ENCODE measurements at regions not wholly inside any gene's neighbourhood (a gene's known extent, or its start where the extent isn't known, plus 50 kb on each side); places are given as distances from the start of the nearest gene placed in this dataset.
"Not testable (repeated sequence)": the region's sequence is repeated elsewhere in the genome, so short reads cannot be mapped to it uniquely, and the experiment has no call there.

- H3K4me3 Mint-ChIP-seq (ENCODE audit: unreplicated experiment) = no peak overlapping the region
- no peak for DNase-seq (ENCODE audit: extremely low spot score, unreplicated experiment)
- no peak for TF ChIP-seq CTCF (IDR thresholded peaks at IDR 0.05)
These were observed 50.4 kb downstream of the SHOC1 start for GRCh38 chr9:111744363-111744762.

GRCh38 chr9:111743275-111743674 lies 51.5 kb downstream of the SHOC1 start:
- Mint-ChIP-seq H3K9me3 (ENCODE audit: unreplicated experiment) (no peaks in the 10 kb centered on the region), H3K4me3 (ENCODE audit: unreplicated experiment) (no peak overlapping the region), H3K27ac (ENCODE audit: unreplicated experiment) (peak overlapping the region; percentile 82), H3K27me3 (ENCODE audit: unreplicated experiment) (no peaks in the 10 kb centered on the region), H3K4me1 (ENCODE audit: unreplicated experiment) (peaks cover 20% of the 10 kb centered on the region), H3K36me3 (ENCODE audit: unreplicated experiment) (no peaks in the 10 kb centered on the region)
- no peak for TF ChIP-seq CTCF (IDR thresholded peaks at IDR 0.05)
- DNase-seq (ENCODE audit: extremely low spot score, unreplicated experiment) = no peak

More at GRCh38 chr9:111744363-111744762, 50.4 kb downstream of the SHOC1 start:
- Mint-ChIP-seq H3K27me3 (ENCODE audit: unreplicated experiment) (no peaks in the 10 kb centered on the region), H3K4me1 (ENCODE audit: unreplicated experiment) (peaks cover 20% of the 10 kb centered on the region), H3K27ac (ENCODE audit: unreplicated experiment) (peak overlapping the region; percentile 57), H3K9me3 (ENCODE audit: unreplicated experiment) (no peaks in the 10 kb centered on the region), H3K36me3 (ENCODE audit: unreplicated experiment) (peaks cover 2% of the 10 kb centered on the region)

- Mint-ChIP-seq H3K27me3 (ENCODE audit: unreplicated experiment) (no peaks in the 10 kb centered on the region), H3K4me1 (ENCODE audit: unreplicated experiment) (peaks cover 20% of the 10 kb centered on the region), H3K9me3 (ENCODE audit: unreplicated experiment) (peaks cover 11% of the 10 kb centered on the region), H3K36me3 (ENCODE audit: unreplicated experiment) (peaks cover 3% of the 10 kb centered on the region), H3K27ac (ENCODE audit: unreplicated experiment) (no peak overlapping the region), H3K4me3 (ENCODE audit: unreplicated experiment) (no peak overlapping the region)
- no peak for DNase-seq (ENCODE audit: extremely low spot score, unreplicated experiment)
- no peak for TF ChIP-seq CTCF (IDR thresholded peaks at IDR 0.05)
These were observed 54.0 kb downstream of the SHOC1 start for GRCh38 chr9:111740739-111741138.

- no peak overlapping the region for H3K27ac Mint-ChIP-seq (ENCODE audit: unreplicated experiment)
- no peak for DNase-seq (ENCODE audit: extremely low spot score, unreplicated experiment)
- H3K36me3 Mint-ChIP-seq (ENCODE audit: unreplicated experiment) = peaks cover 3% of the 10 kb centered on the region
- no peaks in the 10 kb centered on the region for H3K27me3 Mint-ChIP-seq (ENCODE audit: unreplicated experiment)
- H3K4me3 Mint-ChIP-seq (ENCODE audit: unreplicated experiment) = no peak overlapping the region
- H3K9me3 Mint-ChIP-seq (ENCODE audit: unreplicated experiment) = peaks cover 17% of the 10 kb centered on the region
- H3K4me1 Mint-ChIP-seq (ENCODE audit: unreplicated experiment) = no peaks in the 10 kb centered on the region
- no peak for TF ChIP-seq CTCF (IDR thresholded peaks at IDR 0.05)
These were observed 58.0 kb downstream of the SHOC1 start for GRCh38 chr9:111736714-111737113.

GRCh38 chr9:111735344-111735743 lies 59.4 kb downstream of the SHOC1 start:
- not testable (repeated sequence) for H3K27me3 Mint-ChIP-seq (ENCODE audit: unreplicated experiment); H3K27ac Mint-ChIP-seq (ENCODE audit: unreplicated experiment); H3K36me3 Mint-ChIP-seq (ENCODE audit: unreplicated experiment); H3K4me3 Mint-ChIP-seq (ENCODE audit: unreplicated experiment); DNase-seq (ENCODE audit: extremely low spot score, unreplicated experiment); H3K4me1 Mint-ChIP-seq (ENCODE audit: unreplicated experiment)
- peaks cover 25% of the 10 kb centered on the region for H3K9me3 Mint-ChIP-seq (ENCODE audit: unreplicated experiment)

GRCh38 chr9:111731928-111732327 lies 62.8 kb downstream of the SHOC1 start:
- Mint-ChIP-seq H3K27ac (ENCODE audit: unreplicated experiment) (no peak overlapping the region), H3K36me3 (ENCODE audit: unreplicated experiment) (peaks cover 14% of the 10 kb centered on the region), H3K4me3 (ENCODE audit: unreplicated experiment) (no peak overlapping the region), H3K27me3 (ENCODE audit: unreplicated experiment) (no peaks in the 10 kb centered on the region), H3K4me1 (ENCODE audit: unreplicated experiment) (peaks cover 12% of the 10 kb centered on the region), H3K9me3 (ENCODE audit: unreplicated experiment) (peaks cover 31% of the 10 kb centered on the region)
- DNase-seq (ENCODE audit: extremely low spot score, unreplicated experiment) = no peak
- TF ChIP-seq CTCF (IDR thresholded peaks at IDR 0.05) = no peak
